ENCODE measurements at regions not wholly inside any gene's neighbourhood (a gene's known extent, or its start where the extent isn't known, plus 50 kb on each side); places are given as distances from the start of the nearest gene placed in this dataset.

GRCh38 chr12:61998791-61999190 is 261.4 kb upstream of the USP15 start:
- TF ChIP-seq CTCF (IDR thresholded peaks at IDR 0.05; ENCODE audit: insufficient read depth, low read length, poor library complexity, severe bottlenecking) (no peak), EZH2phosphoT487 (conservative IDR thresholded peaks at IDR 0.05; ENCODE audit: low read length) (no peak)
